Body of pancreas (tissue), 4 donors: ENCODE measurements at regions not wholly inside any gene's neighbourhood (a gene's known extent, or its start where the extent isn't known, plus 50 kb on each side); places are given as distances from the start of the nearest gene placed in this dataset.

Source experiments
- ATAC-seq: fragments of 150-250 bp; one replicate; pipeline ENCODE4 v1.9.1; 2016
- DNase-seq, 4 donors: peaks; one replicate each; pipeline ENCODE4 v3.0.0-alpha.2; 2019
- H3K27ac ChIP-seq, 4 donors: fragments of 200-600 bp; sonication (generic); 1 replicate in 3 of 4; 2 replicates in 1 of 4; pipeline versions ENCODE4 v1.5.1 to v1.6.1; 2016 to 2019; ENCODE audit warnings: mild to moderate bottlenecking in 1 of 4, mixed read lengths in 1 of 4, moderate library complexity in 1 of 4
- H3K27me3 ChIP-seq, 2 donors: fragments of 200-600 bp; sonication (generic); one replicate each; pipeline ENCODE4 v1.6.0; 2016; ENCODE audit warnings: mild to moderate bottlenecking in 1 of 2
- H3K36me3 ChIP-seq, 2 donors: fragments of 200-600 bp; sonication (generic); replicated peaks in 1 of 2; 2 replicates each; pipeline ENCODE4 v1.5.1; 2016; ENCODE audit warnings: low read depth in 2 of 2; ENCODE audit not compliant: insufficient read depth in 1 of 2
- H3K4me1 ChIP-seq: fragments of 200-600 bp; sonication (generic); one replicate; pipeline ENCODE4 v1.6.0; 2016
- H3K4me3 ChIP-seq, 2 donors: fragments of 200-600 bp; sonication (generic); 1 replicate in 1 of 2; 2 replicates in 1 of 2; pipeline ENCODE4 v1.5.1; 2016 to 2019
- H3K9me3 ChIP-seq, 3 donors: fragments of 200-600 bp; sonication (generic); 1 replicate in 2 of 3; 2 replicates in 1 of 3; pipeline ENCODE4 v1.5.1; 2016
- CTCF ChIP-seq, 7 experiments: fragments of 450-650 bp in 4 of 7; fragments of 200-600 bp in 3 of 7; sonication (generic) in 3 of 7; IDR thresholded peaks; one replicate each; pipeline ENCODE4 v1.5.1; 2016 to 2019; ENCODE audit warnings: antibody characterized with exemption in 7 of 7
- POLR2A ChIP-seq, 3 donors: fragments of 450-650 bp; IDR thresholded peaks; one replicate each; pipeline ENCODE4 v1.6.1; 2016; ENCODE audit warnings: antibody characterized with exemption in 3 of 3, mild to moderate bottlenecking in 2 of 3
- WGBS, 2 donors: methylation state at CpG; one replicate each; pipeline ENCODE4 v1.1.5; 2017; 5-methylcytosine and 5-hydroxymethylcytosine counted together
- intact Hi-C: fragments of 100-400 bp; cut with DNase I; formaldehyde crosslinking; loops from one replicate; pipeline ENCODE4 v1.15.1; 2023

- H3K27ac ChIP-seq, result no peak overlapping the region
- 86 to 89% methylated on average over 3 to 8 of the region's 8 CpGs for WGBS, 2 donors
- intact Hi-C loops, result no loop called here
- H3K4me3 ChIP-seq, result no peak overlapping the region
- H3K9me3 ChIP-seq, result no peaks in the 10 kb centered on the region
- no peaks in the 10 kb centered on the region for H3K4me1 ChIP-seq
- TF ChIP-seq CTCF (IDR thresholded peaks at IDR 0.05), result no peak
- no peak for TF ChIP-seq POLR2A (IDR thresholded peaks at IDR 0.05)
- no peaks in the 10 kb centered on the region for H3K36me3 ChIP-seq
- no peaks in the 10 kb centered on the region for H3K27me3 ChIP-seq
- ATAC-seq (no peak), DNase-seq (no peak)
These were observed 86.3 kb upstream of the PHLPP1 start for GRCh38 chr18:62629031-62629430.

- ATAC-seq, result no peak
- no peaks in the 10 kb centered on the region for H3K4me1 ChIP-seq
- no peak overlapping the region for H3K27ac ChIP-seq
- intact Hi-C loops, result no loop called here
- DNase-seq, result no peak
- no peak overlapping the region for H3K4me3 ChIP-seq
- H3K9me3 ChIP-seq, result no peaks in the 10 kb centered on the region
- WGBS, 2 donors, result 56 to 66% methylated on average over 3 of the region's 3 CpGs
- TF ChIP-seq POLR2A (IDR thresholded peaks at IDR 0.05), result no peak
- no peak for TF ChIP-seq CTCF (IDR thresholded peaks at IDR 0.05)
- H3K36me3 ChIP-seq, result no peaks in the 10 kb centered on the region
- H3K27me3 ChIP-seq, result no peaks in the 10 kb centered on the region
These were observed 84.2 kb upstream of the PHLPP1 start for GRCh38 chr18:62631173-62631572.

GRCh38 chr18:62632788-62633455 lies 82.4 kb upstream of the PHLPP1 start:
- WGBS, 2 donors, result 60 to 66% methylated on average over 3 of the region's 3 CpGs
- ATAC-seq (no peak), DNase-seq (no peak)
- Histone ChIP-seq H3K27ac (no peak overlapping the region), H3K36me3 (no peaks in the 10 kb centered on the region), H3K9me3 (no peaks in the 10 kb centered on the region), H3K27me3 (no peaks in the 10 kb centered on the region), H3K4me3 (no peak overlapping the region), H3K4me1 (no peaks in the 10 kb centered on the region)
- TF ChIP-seq CTCF (IDR thresholded peaks at IDR 0.05) (no peak), POLR2A (IDR thresholded peaks at IDR 0.05) (no peak)
- intact Hi-C loops, result no loop called here

- 51% methylated on average over 2 of the region's 2 CpGs for WGBS, 2 donors
- no peak overlapping the region for H3K4me3 ChIP-seq
- TF ChIP-seq POLR2A (IDR thresholded peaks at IDR 0.05), result no peak
- TF ChIP-seq CTCF (IDR thresholded peaks at IDR 0.05), result no peak
- no peaks in the 10 kb centered on the region for H3K27me3 ChIP-seq
- intact Hi-C loops, result no loop called here
- no peaks in the 10 kb centered on the region for H3K36me3 ChIP-seq
- H3K4me1 ChIP-seq, result no peaks in the 10 kb centered on the region
- no peak for DNase-seq
- no peak for ATAC-seq
- no peak overlapping the region for H3K27ac ChIP-seq
- no peaks in the 10 kb centered on the region for H3K9me3 ChIP-seq
These were observed 80.9 kb upstream of the PHLPP1 start for GRCh38 chr18:62634458-62634857.

GRCh38 chr18:62634979-62635630 lies 80.2 kb upstream of the PHLPP1 start:
- no peaks in the 10 kb centered on the region for H3K9me3 ChIP-seq
- intact Hi-C loops, result no loop called here
- no peak overlapping the region for H3K4me3 ChIP-seq
- no peak for TF ChIP-seq CTCF (IDR thresholded peaks at IDR 0.05)
- TF ChIP-seq POLR2A (IDR thresholded peaks at IDR 0.05), result no peak
- no peak overlapping the region for H3K27ac ChIP-seq
- H3K27me3 ChIP-seq, result no peaks in the 10 kb centered on the region
- 48 to 50% methylated on average over 6 of the region's 6 CpGs for whole genome bisulfite sequencing, 2 donors
- no peaks in the 10 kb centered on the region for H3K36me3 ChIP-seq
- H3K4me1 ChIP-seq, result no peaks in the 10 kb centered on the region
- ATAC-seq, result no peak
- DNase-seq, result no peak
